IPS-18a (cell line): ENCODE measurements at regions not wholly inside any gene's neighbourhood (a gene's known extent, or its start where the extent isn't known, plus 50 kb on each side); places are given as distances from the start of the nearest gene placed in this dataset.
"Not testable (repeated sequence)": the region's sequence is repeated elsewhere in the genome, so short reads cannot be mapped to it uniquely, and the experiment has no call there.

Experiments
- H3K27ac ChIP-seq: one replicate; pipeline ENCODE4 v1.5.1; 2013; ENCODE audit warnings: low read length
- H3K27me3 ChIP-seq: one replicate; pipeline ENCODE4 v1.6.1; 2013; ENCODE audit warnings: mild to moderate bottlenecking, low read length; ENCODE audit not compliant: control insufficient read depth, insufficient read depth
- H3K36me3 ChIP-seq: one replicate; pipeline ENCODE4 v1.6.1; 2013; ENCODE audit warnings: low read depth, low read length; ENCODE audit not compliant: control insufficient read depth
- H3K4me1 ChIP-seq: one replicate; pipeline ENCODE4 v1.6.1; 2013; ENCODE audit warnings: low read depth, low read length; ENCODE audit not compliant: control insufficient read depth
- H3K4me3 ChIP-seq: one replicate; pipeline ENCODE4 v1.5.1; 2013; ENCODE audit warnings: low read length
- H3K9ac ChIP-seq: one replicate; pipeline ENCODE4 v1.6.1; 2013; ENCODE audit warnings: mild to moderate bottlenecking, low read length, moderate library complexity
- H3K9me3 ChIP-seq: one replicate; pipeline ENCODE4 v1.6.1; 2013; ENCODE audit warnings: low read depth, low read length; ENCODE audit not compliant: control insufficient read depth

- Histone ChIP-seq H3K27me3 (no peaks in the 10 kb centered on the region), H3K9me3 (no peaks in the 10 kb centered on the region), H3K4me1 (no peaks in the 10 kb centered on the region), H3K9ac (no peak overlapping the region), H3K27ac (no peak overlapping the region), H3K36me3 (no peaks in the 10 kb centered on the region), H3K4me3 (no peak overlapping the region)
Observed at GRCh38 chr6:21864206-21864605, 270.7 kb downstream of the SOX4 start.

- Histone ChIP-seq H3K4me1 (no peaks in the 10 kb centered on the region), H3K27me3 (no peaks in the 10 kb centered on the region), H3K27ac (no peak overlapping the region), H3K4me3 (no peak overlapping the region), H3K36me3 (no peaks in the 10 kb centered on the region), H3K9ac (no peak overlapping the region), H3K9me3 (no peaks in the 10 kb centered on the region)
Observed at GRCh38 chr6:21868226-21868625, 274.7 kb downstream of the SOX4 start.

DNA sequence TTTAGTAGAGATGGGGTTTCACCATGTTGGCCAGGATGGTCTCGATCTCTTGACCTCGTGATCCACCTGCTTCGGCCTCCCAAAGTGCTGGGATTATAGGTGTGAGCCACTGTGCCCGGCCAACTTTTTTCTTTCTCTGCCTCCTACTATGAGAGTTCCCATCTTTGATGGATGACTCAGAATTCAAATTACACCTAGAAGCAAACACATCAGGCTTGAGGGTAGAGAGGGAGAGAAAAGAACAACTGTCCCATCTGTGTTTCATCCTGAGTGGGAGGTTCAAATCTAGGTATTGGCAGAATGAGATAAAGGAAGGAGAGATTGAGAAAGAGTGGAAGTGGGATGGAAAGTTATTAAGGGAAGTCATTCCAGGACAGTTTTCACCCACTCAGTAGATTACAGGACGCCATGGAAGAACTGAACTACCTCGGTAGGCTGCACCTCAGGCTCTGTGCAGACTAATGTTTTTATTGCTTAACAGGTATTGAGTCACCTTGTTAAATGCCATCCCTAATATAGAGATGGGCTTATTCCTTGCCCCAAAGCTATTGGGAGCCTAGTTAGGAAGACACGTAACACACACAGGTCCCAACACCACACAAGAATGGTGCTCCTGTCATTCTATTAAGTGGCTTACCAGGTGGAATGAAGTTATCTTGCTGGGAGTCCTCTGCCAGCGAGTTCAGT lies 275.7 kb downstream of the SOX4 start:
- no peaks in the 10 kb centered on the region for H3K27me3 ChIP-seq
- H3K36me3 ChIP-seq, result no peaks in the 10 kb centered on the region
- no peak overlapping the region for H3K27ac ChIP-seq
- no peak overlapping the region for H3K9ac ChIP-seq
- no peak overlapping the region for H3K4me3 ChIP-seq
- no peaks in the 10 kb centered on the region for H3K9me3 ChIP-seq
- no peaks in the 10 kb centered on the region for H3K4me1 ChIP-seq

GRCh38 chr6:21870076-21870730 lies 276.7 kb downstream of the SOX4 start:
- no peaks in the 10 kb centered on the region for H3K4me1 ChIP-seq
- H3K27ac ChIP-seq, result no peak overlapping the region
- H3K9me3 ChIP-seq, result no peaks in the 10 kb centered on the region
- no peaks in the 10 kb centered on the region for H3K36me3 ChIP-seq
- H3K9ac ChIP-seq, result no peak overlapping the region
- H3K4me3 ChIP-seq, result no peak overlapping the region
- no peaks in the 10 kb centered on the region for H3K27me3 ChIP-seq

DNA sequence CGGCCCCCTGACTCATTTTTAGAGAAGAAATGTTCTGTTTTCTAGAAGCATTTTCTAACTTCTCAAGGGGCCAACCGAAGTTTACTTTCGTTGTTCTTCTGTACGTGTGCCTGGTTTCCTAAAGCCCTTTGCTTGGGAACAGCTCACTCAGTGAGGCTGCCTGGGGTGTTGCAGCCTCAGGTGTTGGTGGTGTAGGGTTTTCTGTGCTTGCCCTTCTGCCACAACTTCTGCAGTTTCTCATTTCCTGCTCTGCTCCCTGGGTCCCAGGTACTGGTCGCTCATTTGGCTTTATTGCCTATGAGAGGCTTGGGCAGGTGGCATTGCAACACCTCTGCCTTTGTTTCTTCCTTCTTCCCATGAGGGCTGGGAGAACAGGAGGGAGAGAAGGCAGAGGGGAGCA lies 278.3 kb downstream of the SOX4 start:
- Histone ChIP-seq H3K4me1 (no peaks in the 10 kb centered on the region), H3K4me3 (no peak overlapping the region), H3K36me3 (no peaks in the 10 kb centered on the region), H3K27me3 (no peaks in the 10 kb centered on the region), H3K27ac (no peak overlapping the region), H3K9me3 (no peaks in the 10 kb centered on the region), H3K9ac (no peak overlapping the region)

GRCh38 chr6:21872749-21873148 lies 279.2 kb downstream of the SOX4 start:
- no peak overlapping the region for H3K27ac ChIP-seq
- no peak overlapping the region for H3K9ac ChIP-seq
- H3K36me3 ChIP-seq, result no peaks in the 10 kb centered on the region
- no peak overlapping the region for H3K4me3 ChIP-seq
- H3K9me3 ChIP-seq, result no peaks in the 10 kb centered on the region
- H3K27me3 ChIP-seq, result no peaks in the 10 kb centered on the region
- no peaks in the 10 kb centered on the region for H3K4me1 ChIP-seq

GRCh38 chr6:21873562-21873961 lies 280.0 kb downstream of the SOX4 start:
- Histone ChIP-seq H3K4me3 (no peak overlapping the region), H3K4me1 (no peaks in the 10 kb centered on the region), H3K27me3 (no peaks in the 10 kb centered on the region), H3K27ac (no peak overlapping the region), H3K9ac (no peak overlapping the region), H3K9me3 (no peaks in the 10 kb centered on the region), H3K36me3 (no peaks in the 10 kb centered on the region)

DNA sequence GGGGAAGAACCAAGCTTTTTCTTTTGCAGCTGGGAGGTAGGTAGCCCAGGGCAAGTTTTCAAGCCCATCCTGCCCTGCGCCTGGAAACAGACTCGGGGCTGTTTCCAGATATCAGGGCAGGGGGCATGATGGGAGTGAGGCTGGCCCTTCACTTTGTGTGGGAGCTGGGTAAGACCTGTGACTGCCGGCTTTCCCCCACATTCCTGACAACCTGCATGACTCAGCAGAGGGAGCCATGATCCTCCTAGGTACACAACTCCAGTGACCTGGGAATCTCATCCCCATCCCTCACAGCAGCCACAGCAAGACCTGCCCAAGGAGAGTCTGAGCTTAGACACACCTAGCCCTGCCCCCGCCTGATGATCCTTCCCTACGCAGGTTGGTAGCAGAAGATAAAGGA lies 280.8 kb downstream of the SOX4 start:
- H3K4me1 ChIP-seq, result no peaks in the 10 kb centered on the region
- H3K36me3 ChIP-seq, result no peaks in the 10 kb centered on the region
- H3K9me3 ChIP-seq, result no peaks in the 10 kb centered on the region
- no peak overlapping the region for H3K4me3 ChIP-seq
- no peaks in the 10 kb centered on the region for H3K27me3 ChIP-seq
- no peak overlapping the region for H3K9ac ChIP-seq
- H3K27ac ChIP-seq, result no peak overlapping the region

- not testable (repeated sequence) for H3K27ac ChIP-seq, H3K36me3 ChIP-seq, H3K4me3 ChIP-seq, H3K9ac ChIP-seq, H3K27me3 ChIP-seq, H3K9me3 ChIP-seq, H3K4me1 ChIP-seq
Observed at GRCh38 chr6:21877037-21877436, 283.5 kb downstream of the SOX4 start.

DNA sequence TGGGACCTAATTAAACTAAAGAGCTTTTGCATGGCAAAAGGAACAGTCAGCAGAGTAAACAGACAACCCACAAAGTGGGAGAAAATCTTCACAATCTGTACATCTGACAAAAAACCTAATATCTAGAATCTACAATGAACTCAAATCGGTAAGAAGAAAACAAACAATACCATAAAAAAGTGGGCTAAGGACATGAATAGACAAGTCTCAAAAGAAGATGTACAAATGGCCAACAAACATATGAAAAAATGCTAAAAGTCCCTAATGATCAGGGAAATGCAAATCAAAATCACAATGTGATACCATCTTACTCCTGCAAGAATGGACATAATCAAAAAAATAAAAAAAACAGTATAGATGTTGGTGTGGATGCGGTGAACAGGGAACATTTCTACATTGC lies 286.7 kb downstream of the SOX4 start:
- not testable (repeated sequence) for H3K27me3 ChIP-seq, H3K27ac ChIP-seq, H3K9ac ChIP-seq, H3K4me1 ChIP-seq, H3K4me3 ChIP-seq, H3K36me3 ChIP-seq, H3K9me3 ChIP-seq

GRCh38 chr6:21881969-21882465 lies 288.5 kb downstream of the SOX4 start:
- H3K4me1 ChIP-seq, result peaks cover 3% of the 10 kb centered on the region
- no peak overlapping the region for H3K4me3 ChIP-seq
- no peak overlapping the region for H3K9ac ChIP-seq
- H3K27me3 ChIP-seq, result no peaks in the 10 kb centered on the region
- H3K36me3 ChIP-seq, result no peaks in the 10 kb centered on the region
- no peak overlapping the region for H3K27ac ChIP-seq
- H3K9me3 ChIP-seq, result no peaks in the 10 kb centered on the region
